Astrocyte of the spinal cord (primary cell): ENCODE measurements at regions not wholly inside any gene's neighbourhood (a gene's known extent, or its start where the extent isn't known, plus 50 kb on each side); places are given as distances from the start of the nearest gene placed in this dataset.

ENCODE experiments used
- DNase-seq: peaks from one replicate; pipeline ENCODE4 v3.0.0; 2011; ENCODE audit warnings: low read depth, low spot score
- H3K4me3 ChIP-seq: 2 replicates; pipeline ENCODE4 v1.5.1; 2011; ENCODE audit warnings: low read depth, mild to moderate bottlenecking, low read length, moderate library complexity
- in situ Hi-C: cut with HindIII; loops from 2 replicates; pipeline ENCODE4 v1.10.0; 2017; ENCODE audit warnings: low sequenced_read_pairs
- TF ChIP-seq, protein P1 (sequence below): IDR thresholded peaks from 2 replicates; pipeline ENCODE4 v1.5.1; 2012; ENCODE audit warnings: low read depth, mild to moderate bottlenecking, low read length, inconsistent platforms

DNA sequence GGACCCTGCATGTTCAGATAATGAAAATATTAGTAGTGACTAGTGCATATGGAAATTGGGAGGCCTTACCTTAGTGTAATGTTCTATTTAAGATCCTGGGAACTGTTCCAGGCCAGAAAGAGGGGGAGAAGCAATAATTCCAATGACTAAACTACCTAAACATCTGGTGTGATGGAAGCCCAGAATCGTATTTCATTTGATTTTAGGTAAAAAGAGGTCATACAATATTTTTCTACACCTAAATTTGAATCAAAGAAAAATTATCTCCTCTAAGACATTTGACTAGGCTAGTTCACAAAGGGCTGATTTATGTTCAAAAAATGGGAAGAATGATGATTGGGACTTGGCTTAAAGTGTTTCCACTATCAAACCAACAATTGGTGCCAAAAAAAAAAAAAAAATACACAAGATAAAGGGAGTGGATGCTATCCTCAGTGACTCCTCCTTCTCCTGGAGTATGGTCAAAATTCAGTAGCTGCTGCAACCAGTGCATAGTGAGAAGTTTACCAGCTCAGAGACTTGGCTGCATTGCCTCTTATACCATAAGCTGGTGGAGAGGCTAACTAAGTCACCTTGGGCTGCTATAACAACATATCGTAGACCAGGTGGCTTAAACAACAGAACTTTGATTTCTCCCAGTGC lies 1038.3 kb upstream of the ACVR2A start:
- DNase-seq = peak; percentile 78
- in situ Hi-C loops = no loop called here
- TF ChIP-seq, protein P1, sequence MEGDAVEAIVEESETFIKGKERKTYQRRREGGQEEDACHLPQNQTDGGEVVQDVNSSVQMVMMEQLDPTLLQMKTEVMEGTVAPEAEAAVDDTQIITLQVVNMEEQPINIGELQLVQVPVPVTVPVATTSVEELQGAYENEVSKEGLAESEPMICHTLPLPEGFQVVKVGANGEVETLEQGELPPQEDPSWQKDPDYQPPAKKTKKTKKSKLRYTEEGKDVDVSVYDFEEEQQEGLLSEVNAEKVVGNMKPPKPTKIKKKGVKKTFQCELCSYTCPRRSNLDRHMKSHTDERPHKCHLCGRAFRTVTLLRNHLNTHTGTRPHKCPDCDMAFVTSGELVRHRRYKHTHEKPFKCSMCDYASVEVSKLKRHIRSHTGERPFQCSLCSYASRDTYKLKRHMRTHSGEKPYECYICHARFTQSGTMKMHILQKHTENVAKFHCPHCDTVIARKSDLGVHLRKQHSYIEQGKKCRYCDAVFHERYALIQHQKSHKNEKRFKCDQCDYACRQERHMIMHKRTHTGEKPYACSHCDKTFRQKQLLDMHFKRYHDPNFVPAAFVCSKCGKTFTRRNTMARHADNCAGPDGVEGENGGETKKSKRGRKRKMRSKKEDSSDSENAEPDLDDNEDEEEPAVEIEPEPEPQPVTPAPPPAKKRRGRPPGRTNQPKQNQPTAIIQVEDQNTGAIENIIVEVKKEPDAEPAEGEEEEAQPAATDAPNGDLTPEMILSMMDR = no peak
- no peak overlapping the region for H3K4me3 ChIP-seq

DNA sequence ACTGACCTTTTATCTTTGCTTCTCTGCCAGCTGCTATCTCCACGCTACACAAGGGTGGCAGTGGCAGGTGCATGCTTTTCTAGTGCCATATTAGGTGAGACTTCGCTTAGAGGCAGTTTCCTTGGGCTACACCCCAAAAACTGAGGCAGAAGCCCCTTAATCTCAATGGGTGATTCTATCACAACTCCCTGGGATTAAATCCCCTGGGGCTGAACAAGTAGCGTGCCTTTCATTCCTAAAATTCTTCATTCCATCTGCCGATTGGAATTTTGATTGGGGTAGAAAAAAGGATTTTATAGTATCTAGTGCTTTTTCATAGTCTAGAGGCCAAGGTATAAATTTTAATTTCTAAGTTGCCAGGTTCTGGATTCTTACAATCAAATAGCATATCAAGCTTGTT lies 1040.5 kb upstream of the ACVR2A start:
- H3K4me3 ChIP-seq = no peak overlapping the region
- in situ Hi-C loops = no loop called here
- no peak for DNase-seq
- TF ChIP-seq, protein P1 = no peak

DNA sequence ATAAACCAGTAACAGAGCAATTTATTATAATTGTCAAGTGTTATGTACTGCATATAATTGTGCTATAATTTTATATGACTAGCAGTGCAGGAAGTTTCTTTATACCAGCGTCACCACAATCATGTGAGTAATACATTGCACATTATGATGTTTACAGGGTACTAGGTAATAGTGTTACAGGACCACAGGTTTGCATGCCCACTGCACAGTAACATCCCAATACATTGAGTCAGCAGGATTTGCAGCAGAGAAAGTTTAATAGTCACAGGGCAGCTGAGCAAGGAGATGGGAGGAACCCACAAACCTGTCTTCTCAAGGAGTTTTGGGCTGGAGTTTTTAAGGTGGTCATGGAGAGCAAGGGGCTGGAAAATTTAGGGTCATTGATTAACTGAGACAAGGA lies 1042.9 kb upstream of the ACVR2A start:
- no peak overlapping the region for H3K4me3 ChIP-seq
- DNase-seq = peak; percentile 9
- in situ Hi-C loops = no loop called here
- TF ChIP-seq, protein P1 = no peak

DNA sequence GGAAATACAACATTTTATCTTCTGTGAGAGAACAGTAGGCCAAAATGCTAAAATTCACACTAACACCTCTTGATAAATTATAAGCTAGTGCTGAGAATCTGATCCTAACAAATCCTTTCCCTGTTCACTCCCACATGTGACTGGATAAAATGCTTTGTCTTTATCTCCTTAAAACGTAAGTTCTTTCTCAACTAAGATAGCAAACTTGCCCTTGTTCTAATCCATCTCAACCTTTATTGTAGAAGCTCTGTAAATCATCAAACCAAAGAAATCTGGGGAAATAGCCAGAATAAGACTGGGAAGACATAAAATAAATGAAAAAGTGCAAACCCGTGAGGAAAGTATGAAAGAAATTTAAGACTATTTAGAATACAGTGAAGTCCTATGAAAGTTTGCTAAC lies 1058.4 kb upstream of the ACVR2A start:
- in situ Hi-C loops = no loop called here
- H3K4me3 ChIP-seq = no peak overlapping the region
- TF ChIP-seq, protein P1 = no peak
- DNase-seq = no peak

DNA sequence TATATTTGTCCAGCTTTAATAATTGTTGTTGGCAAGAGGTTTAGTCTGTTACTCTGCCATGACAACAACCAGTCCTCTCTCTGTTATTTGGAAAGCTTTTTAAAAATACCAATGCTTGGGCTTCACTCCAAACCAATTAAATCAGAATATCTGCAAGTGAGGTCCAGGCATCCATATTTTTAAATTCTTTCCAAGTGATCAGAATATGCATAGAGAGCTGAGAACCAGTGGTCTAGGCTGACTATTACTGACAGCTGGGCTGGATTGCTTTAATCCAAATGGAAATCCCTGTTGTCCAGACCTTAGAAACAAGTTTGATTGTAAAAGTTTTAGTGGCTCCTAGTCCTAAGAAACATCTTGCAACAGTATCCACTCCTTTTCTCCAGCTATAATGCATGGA lies 1059.7 kb upstream of the ACVR2A start:
- H3K4me3 ChIP-seq = no peak overlapping the region
- TF ChIP-seq, protein P1 = no peak
- no peak for DNase-seq
- in situ Hi-C loops = no loop called here

DNA sequence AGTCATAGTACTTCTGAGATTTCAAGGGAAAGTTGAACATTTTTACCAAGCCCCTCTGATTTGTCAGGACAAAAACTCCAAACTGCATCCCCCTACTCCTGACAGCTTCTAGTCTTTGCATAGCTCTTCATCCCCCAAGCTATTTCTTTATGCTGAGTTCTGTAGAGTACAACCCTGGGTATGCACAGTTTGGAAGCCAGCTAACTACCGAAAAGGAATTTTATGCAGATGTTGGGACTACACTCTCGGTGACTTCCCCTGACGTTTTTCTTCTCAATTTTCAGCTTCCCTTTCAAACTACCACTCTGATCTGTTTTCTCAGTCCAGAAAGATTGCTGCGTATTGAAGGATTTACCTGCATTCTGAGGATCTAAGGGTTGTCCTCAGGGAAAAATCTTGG lies 1060.2 kb upstream of the ACVR2A start:
- in situ Hi-C loops = no loop called here
- TF ChIP-seq, protein P1 = no peak
- no peak overlapping the region for H3K4me3 ChIP-seq
- DNase-seq = no peak

DNA sequence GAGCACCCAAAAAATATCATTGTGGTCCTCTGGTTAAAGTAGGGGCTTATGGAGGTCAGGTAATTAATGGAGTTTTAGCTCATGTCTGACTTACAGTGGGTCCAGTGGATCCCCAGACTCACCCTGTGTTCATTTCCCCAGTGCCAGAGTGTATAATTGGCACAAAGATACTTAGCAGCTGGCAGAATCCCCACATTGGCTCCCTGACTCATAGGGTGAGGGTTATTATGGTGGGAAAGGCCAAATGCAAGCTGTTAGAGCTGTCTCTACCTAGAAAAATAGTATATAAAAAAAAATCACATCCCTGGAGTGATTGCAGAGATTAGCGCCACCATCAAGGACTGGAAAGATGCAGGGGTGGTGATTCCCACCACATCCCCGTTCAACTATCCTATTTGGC lies 1067.6 kb upstream of the ACVR2A start:
- in situ Hi-C loops = no loop called here
- H3K4me3 ChIP-seq = no peak overlapping the region
- peak; percentile 5 for DNase-seq
- TF ChIP-seq, protein P1 = no peak
